Activated T-helper 1 cell treated with anti-CD3 and anti-CD28 coated beads, Interleukin-2, amount 50 U/mL, for 16 hours (primary cell): ENCODE measurements at regions not wholly inside any gene's neighbourhood (a gene's known extent, or its start where the extent isn't known, plus 50 kb on each side); places are given as distances from the start of the nearest gene placed in this dataset.
"Not testable (repeated sequence)": the region's sequence is repeated elsewhere in the genome, so short reads cannot be mapped to it uniquely, and the experiment has no call there.

Experiments
- DNase-seq, 2 donors: peaks; one replicate each; pipeline ENCODE4 v3.0.0-alpha.2; 2020; ENCODE audit warnings: low read depth in 1 of 2, low spot score in 1 of 2

DNA sequence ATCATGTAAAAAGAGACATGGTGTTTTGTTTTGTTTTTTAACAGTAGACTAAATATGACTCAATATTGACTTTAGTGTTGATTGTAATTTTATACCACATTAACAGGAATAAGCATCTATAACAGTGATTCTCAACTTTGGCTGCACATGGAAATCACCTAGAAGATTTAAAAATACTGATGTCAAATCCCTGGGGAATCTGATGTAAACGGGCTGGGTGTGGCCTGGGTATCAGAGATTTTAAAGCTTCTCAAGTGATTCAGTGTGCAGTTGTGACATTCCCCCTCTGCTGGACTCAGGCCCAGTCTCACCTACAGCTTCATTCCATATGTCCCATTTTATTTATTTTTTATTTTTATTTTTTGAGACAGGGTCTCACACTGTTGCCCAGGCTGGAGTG, 82.8 kb upstream of the ATP8B1 start:
- DNase-seq: no peak

DNA sequence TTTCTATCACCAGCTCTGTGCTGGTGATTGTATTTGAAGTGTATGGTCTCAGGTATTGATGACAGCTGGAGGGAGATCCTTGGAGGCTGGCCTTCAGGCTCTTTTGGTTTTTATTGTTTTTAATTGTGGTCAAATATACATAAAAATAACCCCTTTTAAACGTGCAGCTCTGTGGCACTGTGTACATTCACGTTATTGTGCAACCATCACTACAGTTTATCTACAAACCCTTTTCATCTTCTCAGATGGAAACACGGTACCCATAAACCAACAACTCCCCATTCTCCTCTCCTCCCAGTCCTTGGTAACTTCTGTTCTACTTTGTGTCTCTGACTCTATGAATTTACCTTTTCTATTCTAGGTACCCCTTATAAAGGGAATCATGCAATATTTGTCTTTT, 79.3 kb upstream of the ATP8B1 start:
- DNase-seq: no peak

DNA sequence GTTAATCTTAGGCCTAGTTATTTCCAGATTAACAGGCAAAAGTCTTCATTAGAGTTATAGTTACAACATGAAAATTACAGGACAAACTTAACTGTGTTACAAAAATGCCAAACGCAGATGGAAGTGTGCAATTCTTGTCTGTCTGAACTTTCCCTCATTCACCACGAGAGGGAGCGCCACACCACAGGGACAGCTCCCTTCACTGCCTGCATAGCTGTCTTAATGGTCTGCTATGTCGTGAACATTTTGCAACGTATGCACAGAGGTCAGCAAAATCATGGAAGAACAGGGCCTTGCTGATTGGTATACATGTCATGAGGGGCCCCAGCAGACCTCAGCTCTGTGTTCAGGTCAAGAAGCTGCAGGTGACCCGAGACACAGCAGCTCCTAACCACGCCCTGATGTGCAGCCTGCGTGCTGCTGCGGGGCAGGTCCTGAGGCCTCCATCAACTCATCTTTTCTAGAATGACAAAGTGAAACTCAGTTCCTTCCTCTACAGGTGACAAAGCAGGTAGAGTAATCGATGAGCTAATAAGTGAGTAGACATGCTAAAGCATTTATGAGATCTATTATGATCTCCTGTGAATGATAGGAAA, 78.8 kb upstream of the ATP8B1 start:
- DNase-seq: peak in 1 of 2 donors; percentile 2

DNA sequence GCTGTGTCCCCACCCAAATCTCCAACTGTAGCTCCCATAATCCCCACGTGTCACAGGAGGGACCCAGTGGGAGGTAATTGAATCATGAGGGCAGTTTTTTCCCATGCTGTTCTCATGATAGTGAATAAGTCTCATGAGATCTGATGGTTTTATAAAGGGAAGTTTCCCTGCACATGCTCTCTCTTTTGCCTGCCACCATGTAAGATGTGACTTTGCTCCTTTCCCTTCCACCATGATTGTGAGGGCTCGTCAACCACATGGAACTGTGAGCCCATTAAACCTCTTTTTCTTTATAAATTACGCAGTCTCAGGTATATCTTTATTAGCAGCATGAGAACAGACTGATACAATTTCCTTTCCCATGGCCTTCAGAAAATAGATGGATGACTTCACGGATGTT, 76.8 kb upstream of the ATP8B1 start:
- not testable (repeated sequence) for DNase-seq

DNA sequence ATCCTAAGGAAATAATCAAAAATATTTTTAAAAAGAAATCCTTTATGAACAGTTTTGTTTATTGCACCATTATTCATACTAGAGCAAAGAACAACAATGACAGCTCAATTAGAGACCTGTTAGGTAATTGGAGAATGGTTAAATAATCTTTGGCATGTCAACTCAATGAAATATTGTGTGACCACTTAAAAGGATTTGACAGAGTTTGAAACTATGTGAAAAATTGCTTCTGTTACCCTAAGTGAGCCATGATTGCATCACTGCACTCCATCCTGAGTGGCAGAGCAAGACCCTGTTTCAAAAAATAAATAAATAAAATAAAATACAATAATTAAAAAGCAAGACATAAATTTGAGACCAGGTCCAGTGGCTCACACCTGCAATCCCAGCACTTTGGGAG, 66.1 kb upstream of the ATP8B1 start:
- no peak for DNase-seq

DNA sequence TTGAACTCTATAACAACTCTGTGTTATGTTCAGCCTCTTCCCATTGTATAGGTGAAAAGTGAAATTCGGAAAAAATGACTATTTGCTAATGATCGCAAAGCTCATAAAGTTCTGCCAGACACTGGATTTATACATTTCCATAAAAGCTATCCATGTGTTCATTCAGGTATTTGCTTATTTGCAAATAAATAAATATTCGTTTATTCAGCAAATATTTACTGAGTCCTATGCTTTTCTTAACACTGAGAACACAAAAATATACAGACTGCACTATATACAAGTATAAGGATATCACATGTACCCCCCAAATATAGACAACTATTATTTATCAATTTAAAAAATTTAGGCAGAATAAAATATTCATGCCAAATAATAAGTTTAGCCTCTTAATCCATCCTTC, 63.2 kb upstream of the ATP8B1 start:
- no peak for DNase-seq

DNA sequence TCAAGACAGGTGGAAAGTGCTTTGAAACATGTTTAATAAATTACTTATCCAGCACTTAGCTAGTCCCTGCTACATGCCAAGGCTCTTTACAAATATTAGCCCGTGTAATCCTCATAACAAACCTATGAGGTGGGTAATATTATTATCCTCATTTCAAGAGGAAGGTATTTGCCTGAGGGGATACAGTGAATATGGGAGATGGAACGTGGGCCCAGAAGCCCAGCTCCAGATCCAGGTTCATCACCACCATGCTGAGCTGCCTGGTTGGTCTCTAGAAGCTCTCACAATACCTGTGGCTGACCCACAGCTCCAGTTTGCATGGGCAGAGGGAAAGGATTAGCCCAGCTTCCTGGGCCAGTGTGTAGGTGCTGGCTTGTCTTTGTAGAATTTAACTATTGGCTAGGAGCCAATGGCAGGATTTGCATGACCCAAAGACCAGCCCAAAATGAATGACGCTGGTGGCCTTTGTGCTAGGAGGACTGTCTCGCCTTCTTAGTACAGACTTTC, 61.6 kb upstream of the ATP8B1 start:
- no peak for DNase-seq

DNA sequence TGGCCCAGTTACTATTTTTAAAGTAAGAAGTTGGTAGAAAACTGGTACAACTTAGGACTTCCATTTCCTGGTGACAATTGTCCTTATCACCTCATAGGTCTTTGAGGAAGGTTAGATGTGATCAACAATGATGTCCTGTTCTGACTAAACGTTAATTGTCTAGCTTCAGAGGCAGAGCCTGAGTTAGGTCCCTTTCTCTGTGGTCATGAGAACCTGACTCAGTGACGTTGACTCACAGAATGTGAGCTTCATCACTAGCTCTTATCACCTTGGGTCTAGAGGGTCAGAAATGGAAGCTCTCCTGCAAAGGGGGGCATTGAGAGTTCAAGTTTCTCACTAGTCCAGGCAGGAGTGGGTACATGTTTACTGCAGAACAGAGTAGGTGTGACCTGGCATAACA, 60.6 kb upstream of the ATP8B1 start:
- no peak for DNase-seq

DNA sequence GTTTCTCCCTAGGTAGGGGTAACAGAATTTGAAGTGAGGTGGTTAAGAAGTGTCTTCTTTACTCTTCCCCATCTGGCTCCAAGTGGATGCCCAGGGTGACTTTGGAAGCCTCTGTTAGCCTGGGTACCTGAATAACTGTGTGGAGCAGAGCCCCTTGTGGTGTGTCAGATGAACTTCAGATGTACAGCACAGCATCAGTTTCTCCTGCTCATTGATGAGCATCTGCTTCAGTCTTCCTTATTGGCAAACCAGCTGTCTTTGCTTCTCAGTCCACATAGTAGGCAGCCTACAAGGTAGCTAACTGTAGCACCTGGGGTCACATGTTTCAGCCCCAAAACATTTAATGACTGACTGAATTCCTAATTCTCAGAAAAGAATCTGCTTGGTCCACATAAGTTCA, 56.2 kb upstream of the ATP8B1 start:
- no peak for DNase-seq

DNA sequence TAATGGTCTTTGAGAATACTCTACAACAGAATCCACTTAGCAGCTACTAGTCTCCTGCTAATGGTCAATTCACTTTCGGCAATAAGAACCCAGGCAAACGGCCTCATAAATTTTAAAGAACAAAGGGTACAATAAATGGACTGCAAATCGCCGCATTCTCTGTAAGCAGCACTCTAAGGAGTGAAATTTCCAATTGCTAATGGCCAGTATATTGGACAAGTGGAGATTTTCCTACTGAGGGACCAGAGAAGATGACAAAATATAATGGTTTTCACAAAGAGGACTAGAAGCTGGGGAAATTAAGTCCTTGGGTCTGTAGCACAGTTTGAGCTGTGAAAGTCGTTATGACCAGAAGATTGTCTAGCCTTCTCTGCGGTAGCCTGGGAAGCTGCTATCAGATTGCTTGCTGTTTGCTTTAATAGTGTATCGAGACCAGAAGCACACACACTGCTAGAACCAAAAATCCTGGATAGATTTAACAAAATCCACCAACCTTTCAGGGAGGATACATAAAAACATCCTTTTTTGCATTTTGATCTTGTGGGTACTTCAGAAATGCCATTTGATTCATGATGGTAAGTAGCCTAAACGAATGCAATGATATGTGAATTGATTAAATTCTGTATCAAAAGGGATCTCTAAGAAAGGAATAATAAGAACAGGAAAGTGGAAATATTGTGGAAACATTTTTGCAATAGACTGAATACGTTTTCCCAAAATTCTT, 53.6 kb upstream of the ATP8B1 start:
- no peak for DNase-seq

DNA sequence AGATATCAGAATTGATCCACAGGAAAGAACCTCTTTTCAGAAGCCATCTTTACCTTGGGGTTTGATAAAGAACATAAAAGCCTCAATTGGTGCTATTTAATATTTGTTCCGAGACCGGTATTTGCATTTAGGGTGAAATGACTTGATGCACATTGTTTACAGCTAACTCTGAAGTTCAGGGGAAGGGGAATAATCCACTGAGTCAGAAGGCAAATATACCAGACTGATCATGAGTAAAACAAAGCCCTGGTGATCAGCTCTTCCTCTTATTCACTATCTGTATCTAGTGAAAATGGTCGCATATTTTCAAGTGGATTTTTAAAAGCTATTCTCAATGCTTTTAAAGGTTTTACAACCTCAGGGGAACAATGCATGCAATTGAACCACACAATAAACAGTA, 53.0 kb upstream of the ATP8B1 start:
- DNase-seq: no peak

DNA sequence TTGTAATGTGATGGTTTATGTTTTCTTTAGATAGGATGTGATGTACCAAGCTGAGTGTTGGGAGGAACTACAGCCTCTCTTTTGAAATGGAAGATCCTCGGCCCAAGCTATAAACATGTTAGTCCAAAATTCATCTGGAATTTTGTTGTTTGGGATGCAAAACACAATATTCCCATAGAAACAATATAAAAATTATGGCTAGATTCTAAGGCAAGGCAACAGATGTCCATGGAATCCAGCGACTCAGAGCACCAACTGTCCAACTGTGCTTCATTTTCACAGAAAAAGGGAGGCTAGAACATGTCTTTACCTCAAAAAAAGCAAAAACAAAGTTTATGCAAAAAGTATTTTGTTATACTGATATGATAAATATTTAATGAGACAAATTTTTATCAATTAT, 52.4 kb upstream of the ATP8B1 start:
- DNase-seq: no peak

DNA sequence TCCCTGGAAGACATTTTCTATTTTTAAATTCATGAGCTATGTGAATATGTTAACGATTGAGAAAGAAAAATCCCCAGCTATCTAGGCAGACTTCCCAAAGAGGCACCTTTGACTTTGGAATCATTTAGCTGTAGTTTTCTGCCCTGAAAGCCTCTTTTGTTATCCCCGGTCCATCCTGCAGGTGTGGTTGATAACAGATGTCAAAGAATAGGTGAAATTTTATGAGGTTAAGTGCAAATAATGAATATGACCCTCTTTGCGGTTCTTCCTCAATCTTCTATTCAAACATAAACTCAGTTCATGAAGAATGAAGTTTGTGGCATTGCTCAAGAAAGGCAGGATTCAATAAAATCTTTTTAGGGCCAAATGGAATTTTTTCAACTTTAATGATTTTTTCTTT, 51.6 kb upstream of the ATP8B1 start:
- DNase-seq: no peak

DNA sequence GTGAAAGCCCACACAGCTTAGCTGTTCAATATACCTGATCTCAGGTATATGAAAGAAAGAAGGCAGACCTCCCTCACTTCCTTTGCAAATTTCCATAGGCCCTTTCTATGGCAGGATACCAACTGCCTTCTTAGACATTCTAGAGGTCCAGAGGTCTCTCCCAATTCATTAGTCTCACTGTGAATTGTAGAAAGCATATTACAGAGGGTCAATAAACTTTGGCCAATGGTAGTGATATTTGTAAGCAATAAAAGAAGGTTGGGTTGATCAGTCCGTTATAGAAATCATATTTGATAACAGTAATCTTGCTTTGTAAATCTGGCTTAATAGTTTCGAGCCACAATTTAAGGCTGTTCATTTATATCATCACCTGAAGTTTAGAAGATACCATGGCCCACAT, 50.7 kb upstream of the ATP8B1 start:
- DNase-seq: no peak

DNA sequence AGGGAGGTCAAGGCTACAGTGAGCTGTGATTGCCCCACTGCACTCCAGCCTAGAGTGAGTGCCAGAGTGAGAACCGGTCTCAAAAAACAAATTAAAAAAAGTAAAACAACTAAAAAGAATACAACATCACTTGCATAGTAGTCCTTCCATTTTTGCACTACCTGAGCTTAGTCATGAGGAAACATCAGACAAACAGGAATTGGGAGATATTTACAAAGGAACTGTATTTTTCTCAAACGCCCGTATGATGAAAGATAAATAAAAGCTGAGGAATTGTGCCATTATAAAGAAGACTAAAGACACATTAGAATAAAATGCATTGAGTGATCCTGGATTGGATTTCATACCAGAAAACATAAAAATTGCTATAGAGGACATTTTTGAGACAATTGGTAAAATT, 50.0 kb upstream of the ATP8B1 start:
- DNase-seq: no peak
